ENCODE measurements at regions not wholly inside any gene's neighbourhood (a gene's known extent, or its start where the extent isn't known, plus 50 kb on each side); places are given as distances from the start of the nearest gene placed in this dataset.

DNA sequence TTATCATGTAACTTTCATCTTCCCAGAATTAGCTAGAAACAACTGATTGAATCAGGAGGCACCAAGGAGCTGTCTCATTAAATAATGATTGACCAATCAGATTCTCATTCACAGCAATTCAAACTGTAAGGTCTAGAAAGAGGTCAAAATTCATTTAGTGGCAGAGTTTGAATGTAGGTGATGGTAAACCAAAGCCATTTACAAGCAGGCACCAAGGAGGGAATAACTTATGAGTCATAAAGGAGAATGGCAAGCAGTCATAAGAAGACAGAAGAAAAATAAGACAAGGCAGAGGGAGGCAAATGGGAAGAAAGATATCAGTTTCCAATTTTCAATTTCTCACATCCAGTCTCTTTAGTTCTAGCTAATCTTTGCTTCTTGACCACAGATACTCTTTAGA, 52.9 kb upstream of the DEFB112 start:
- no peak for ATAC-seq
- Mint-ChIP-seq H3K9me3 (peaks cover 15 to 16% of the 10 kb centered on the region in 2 donors), H3K36me3 (no peaks in the 10 kb centered on the region), H3K27ac (no peak overlapping the region)
- DNase-seq (ENCODE audit: low spot score in 2 of 2): no peak

- H3K9me3 Mint-ChIP-seq: peaks cover 2 to 4% of the 10 kb centered on the region in 2 donors
- DNase-seq (ENCODE audit: low spot score in 2 of 2): no peak
- no peak overlapping the region for H3K27ac Mint-ChIP-seq
- H3K36me3 Mint-ChIP-seq: no peaks in the 10 kb centered on the region
- no peak for ATAC-seq
Measured at GRCh38 chr6:50110587-50110986, 60.9 kb upstream of the DEFB112 start.

DNA sequence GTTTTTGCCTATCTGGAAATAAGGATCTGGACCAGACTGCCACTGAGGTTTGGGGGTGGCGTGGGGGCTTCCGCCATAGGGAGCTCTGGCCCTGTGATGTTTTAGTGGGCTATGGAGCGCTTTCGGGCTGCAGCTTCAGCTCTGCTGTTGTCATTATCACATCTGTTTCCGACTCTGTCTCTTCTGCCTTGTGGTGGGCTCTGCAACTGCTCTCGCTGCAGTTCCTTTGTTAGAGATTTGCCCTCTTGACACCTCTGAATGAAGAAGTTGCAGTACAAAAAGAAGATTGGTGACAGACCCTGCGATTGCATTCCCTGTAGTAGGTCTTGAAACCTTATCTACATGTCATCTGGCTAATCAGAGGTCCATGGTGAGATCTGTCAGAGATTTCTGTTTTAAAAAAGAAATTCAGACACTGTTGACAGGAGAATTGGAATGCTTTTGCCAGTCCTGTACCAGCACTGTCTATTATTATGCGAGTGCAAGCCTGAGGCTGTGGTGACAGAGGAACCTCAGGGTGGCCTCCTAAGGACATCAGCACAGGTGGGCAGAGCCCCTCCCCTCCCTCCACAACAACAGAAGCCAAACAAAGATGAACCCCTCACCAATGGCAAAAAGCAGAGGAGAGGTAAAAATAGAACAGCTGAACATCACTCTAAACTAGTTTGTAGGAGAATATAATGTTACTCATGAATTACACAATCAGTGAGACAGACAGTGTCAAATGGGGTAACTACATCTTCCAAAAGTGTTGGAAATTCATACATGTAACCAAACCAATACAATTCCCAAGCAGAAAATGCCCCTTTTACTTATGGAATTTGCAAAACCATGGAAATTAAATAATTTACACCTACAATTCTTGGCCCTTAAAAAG, 63.5 kb upstream of the DEFB112 start:
- no peak for ATAC-seq
- DNase-seq (ENCODE audit: low spot score in 2 of 2): no peak
- Mint-ChIP-seq H3K9me3 (peaks cover 3% of the 10 kb centered on the region in 2 donors), H3K27ac (no peak overlapping the region), H3K36me3 (no peaks in the 10 kb centered on the region)

GRCh38 chr6:50116390-50116789, 66.7 kb upstream of the DEFB112 start:
- ATAC-seq (no peak), DNase-seq (ENCODE audit: low spot score in 2 of 2) (no peak)
- Mint-ChIP-seq H3K27ac (no peak overlapping the region), H3K36me3 (no peaks in the 10 kb centered on the region), H3K9me3 (peaks cover 15 to 18% of the 10 kb centered on the region in 2 donors)

DNA sequence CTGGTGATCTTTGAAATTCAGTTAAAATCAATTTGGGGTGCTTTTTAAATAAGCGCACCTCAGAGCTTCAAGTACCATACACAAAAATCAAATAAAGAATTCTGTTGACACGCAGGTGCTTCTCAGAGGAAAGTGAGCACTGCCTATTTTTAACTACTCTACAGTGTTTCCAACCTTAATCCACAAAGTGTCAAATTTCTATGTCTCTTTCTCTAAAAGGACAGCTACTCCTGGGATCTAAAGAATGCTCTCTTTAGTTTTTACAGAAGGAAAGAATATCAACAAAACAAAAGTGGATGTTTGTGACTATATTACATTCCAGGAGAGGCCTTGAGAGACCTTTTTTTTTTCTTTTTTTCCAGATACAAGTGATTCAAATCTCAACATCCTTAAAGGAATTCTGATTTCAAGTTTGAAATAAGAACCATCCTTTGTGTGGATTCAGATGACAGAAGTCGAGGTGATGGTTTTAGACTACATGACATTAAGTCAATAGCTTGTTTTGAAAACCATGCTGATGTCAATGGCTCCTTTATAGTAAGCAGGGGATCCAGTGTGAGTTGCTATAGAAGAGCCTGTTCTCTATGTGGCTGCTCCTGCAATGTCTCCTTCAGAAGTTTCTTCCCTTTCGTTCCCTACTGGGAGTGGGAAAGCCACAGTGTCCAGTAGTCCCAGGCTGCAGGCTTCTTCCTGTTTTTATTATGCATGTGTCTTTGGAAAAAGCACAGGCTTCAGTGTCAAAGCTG, 67.2 kb upstream of the DEFB112 start:
- Mint-ChIP-seq H3K36me3 (no peaks in the 10 kb centered on the region), H3K9me3 (peaks cover 15 to 18% of the 10 kb centered on the region in 2 donors), H3K27ac (no peak overlapping the region)
- no peak for DNase-seq (ENCODE audit: low spot score in 2 of 2)
- no peak for ATAC-seq

- DNase-seq (ENCODE audit: low spot score in 2 of 2): no peak
- Mint-ChIP-seq H3K36me3 (no peaks in the 10 kb centered on the region), H3K9me3 (peaks cover 15 to 18% of the 10 kb centered on the region in 2 donors), H3K27ac (no peak overlapping the region)
- ATAC-seq: no peak
Measured at GRCh38 chr6:50120300-50120699, 70.6 kb upstream of the DEFB112 start.

DNA sequence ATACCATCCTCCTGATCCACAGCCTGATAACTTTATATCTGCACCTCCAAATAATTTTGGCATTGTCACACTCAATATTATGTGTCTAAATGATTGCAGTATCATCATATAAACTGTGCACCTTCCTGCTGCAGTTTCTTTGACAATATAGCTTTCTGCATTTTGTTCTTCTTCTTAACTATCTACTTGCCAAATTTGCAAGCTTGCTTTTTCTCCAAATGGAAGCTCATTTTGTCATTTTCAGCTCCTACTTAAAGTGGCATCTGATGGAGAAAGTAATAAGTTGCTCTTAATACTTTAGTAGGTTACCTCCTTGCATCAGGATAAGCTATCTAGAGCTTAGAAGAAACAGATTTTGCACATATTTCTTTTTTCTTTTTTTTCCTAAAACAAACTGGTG, 74.0 kb upstream of the DEFB112 start:
- no peak for DNase-seq (ENCODE audit: low spot score in 2 of 2)
- Mint-ChIP-seq H3K36me3 (no peaks in the 10 kb centered on the region), H3K27ac (no peak overlapping the region), H3K9me3 (peaks cover 12 to 14% of the 10 kb centered on the region in 2 donors)
- no peak for ATAC-seq

DNA sequence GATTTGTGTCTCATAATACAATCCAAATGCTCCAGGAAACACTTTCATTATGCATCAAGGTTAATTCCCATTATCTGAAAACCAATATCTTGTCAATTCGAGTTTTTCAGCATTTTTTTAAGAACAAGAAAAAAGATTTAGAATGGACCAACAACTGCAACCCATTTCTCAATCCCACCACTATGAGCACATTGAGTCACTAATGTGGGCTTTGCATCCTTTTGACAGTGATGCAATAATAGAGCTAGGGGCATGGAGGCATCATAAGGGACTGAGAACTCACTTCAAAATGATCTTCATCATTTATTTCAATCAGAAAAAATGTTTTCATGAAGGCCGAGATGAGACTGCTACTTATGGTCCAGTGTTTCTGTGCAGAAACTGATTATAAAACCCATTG, 74.8 kb upstream of the DEFB112 start:
- no peak overlapping the region for H3K27ac Mint-ChIP-seq
- no peaks in the 10 kb centered on the region for H3K36me3 Mint-ChIP-seq
- no peak for DNase-seq (ENCODE audit: low spot score in 2 of 2)
- ATAC-seq: no peak
- peaks cover 11 to 12% of the 10 kb centered on the region in 2 donors for H3K9me3 Mint-ChIP-seq

DNA sequence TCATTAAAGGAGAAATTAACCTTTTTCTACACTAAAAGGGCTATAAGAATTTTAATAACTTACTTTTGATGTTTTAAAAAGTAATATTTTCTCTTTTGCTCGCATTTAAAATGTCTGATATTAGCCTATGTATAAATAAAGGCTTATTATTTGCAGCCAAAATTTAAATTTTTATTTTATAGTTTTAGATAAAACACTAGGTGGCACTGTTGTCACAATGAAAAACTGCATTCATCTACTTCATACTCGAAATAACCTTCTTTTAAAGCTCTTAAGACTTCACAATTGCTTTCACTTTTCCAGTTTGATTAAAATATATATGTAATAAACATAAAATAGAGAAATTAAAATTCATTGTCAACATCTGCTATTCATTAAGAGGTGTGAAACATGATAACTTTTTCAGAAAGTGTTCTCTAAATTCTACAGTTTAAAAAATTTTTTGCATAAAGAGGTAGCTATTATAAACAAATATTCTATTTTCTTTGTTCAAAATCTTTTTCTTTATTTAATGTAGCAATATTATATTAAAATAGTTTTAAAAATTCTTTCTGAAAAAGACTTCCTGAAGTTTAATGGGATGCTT, 78.8 kb upstream of the DEFB112 start:
- Mint-ChIP-seq H3K36me3 (no peaks in the 10 kb centered on the region), H3K9me3 (no peaks in the 10 kb centered on the region), H3K27ac (no peak overlapping the region)
- DNase-seq (ENCODE audit: low spot score in 2 of 2) (no peak), ATAC-seq (no peak)

DNA sequence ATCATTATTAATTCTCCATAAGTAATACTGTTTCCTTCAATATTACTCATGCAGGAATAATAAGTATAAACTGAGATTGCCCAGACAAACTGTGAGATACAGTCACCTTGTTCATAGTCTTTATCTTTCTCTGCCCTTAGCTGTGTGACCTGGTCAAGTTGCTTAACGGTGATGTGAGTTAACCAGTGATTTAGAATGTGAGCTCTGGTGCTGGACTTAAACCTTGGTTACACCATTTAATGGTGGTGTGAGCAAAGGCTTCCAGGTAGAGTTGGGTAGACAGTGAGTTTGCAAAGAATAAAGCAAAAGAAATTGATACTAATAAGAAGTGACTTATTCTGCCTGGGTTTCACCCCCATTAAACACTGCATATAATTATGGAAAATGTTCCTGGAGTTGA, 86.2 kb upstream of the DEFB112 start:
- H3K36me3 Mint-ChIP-seq: no peaks in the 10 kb centered on the region
- no peak overlapping the region for H3K27ac Mint-ChIP-seq
- no peaks in the 10 kb centered on the region for H3K9me3 Mint-ChIP-seq
- no peak for DNase-seq (ENCODE audit: low spot score in 2 of 2)
- no peak for ATAC-seq

GRCh38 chr6:50141100-50141499, 91.4 kb upstream of the DEFB112 start:
- no peak for DNase-seq (ENCODE audit: low spot score in 2 of 2)
- Mint-ChIP-seq H3K9me3 (no peaks in the 10 kb centered on the region), H3K36me3 (no peaks in the 10 kb centered on the region), H3K27ac (no peak overlapping the region)
- ATAC-seq: no peak

DNA sequence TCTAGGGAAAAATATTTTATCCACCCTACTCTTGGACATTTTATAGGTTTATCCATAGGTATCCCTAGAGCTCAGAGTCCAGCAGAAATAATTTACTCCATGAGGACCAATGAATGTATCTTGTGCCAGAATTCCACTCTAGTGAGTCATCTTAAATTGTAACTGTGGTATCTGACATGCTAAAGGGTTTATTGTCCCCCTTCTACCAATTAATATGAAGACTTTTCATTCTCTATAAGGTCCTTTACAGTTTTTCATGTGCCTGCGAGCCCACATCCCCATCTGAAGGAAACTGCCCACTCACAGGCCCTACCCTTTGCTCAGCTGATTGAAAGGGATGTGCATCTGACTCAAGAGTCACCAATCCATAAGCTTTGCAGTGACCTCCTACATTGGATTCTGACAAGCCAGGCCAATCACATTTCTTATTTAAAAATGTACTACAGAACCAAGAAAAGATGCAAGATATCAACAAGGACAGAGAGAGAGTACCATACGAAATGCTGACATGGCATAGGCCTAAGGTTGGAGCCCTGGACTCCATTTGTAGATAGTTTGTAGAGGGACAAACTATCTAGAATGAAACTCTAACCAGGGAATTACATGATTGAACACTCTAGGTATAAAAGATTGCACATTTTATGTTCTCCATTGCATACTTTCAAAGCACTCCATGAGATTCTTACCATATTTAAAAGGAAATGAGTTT, 93.4 kb upstream of the DEFB112 start:
- H3K36me3 Mint-ChIP-seq: no peaks in the 10 kb centered on the region
- DNase-seq (ENCODE audit: low spot score in 2 of 2): no peak
- H3K9me3 Mint-ChIP-seq: no peaks in the 10 kb centered on the region
- no peak for ATAC-seq
- no peak overlapping the region for H3K27ac Mint-ChIP-seq

GRCh38 chr6:50145125-50145524, 95.4 kb upstream of the DEFB112 start:
- no peak for DNase-seq (ENCODE audit: low spot score in 2 of 2)
- Mint-ChIP-seq H3K36me3 (no peaks in the 10 kb centered on the region), H3K27ac (no peak overlapping the region), H3K9me3 (peaks cover 4 to 11% of the 10 kb centered on the region in 2 donors)
- ATAC-seq: no peak

DNA sequence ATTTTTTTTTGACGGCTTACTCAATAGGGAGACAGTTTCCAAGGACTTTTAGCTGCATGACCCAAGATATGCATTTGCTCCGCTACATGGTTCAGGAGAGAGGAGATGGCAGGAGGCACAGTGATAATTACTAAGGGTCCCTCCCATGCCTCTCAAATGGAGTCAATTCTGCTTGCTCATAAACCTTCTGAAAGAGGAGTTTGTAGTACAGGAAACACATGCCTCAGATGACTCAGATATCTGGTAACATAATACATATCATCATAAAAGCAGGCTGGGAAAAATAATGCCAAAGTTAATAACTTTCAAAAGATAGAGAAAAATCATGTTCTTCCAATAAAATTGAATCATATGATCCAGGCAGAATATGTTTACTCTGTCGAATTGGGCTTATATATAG, 97.6 kb upstream of the DEFB112 start:
- Mint-ChIP-seq H3K27ac (no peak overlapping the region), H3K36me3 (no peaks in the 10 kb centered on the region)
- no peak for ATAC-seq

GRCh38 chr6:50180646-50181045, 130.9 kb upstream of the DEFB112 start:
- peaks cover 17 to 19% of the 10 kb centered on the region in 2 donors for H3K9me3 Mint-ChIP-seq
- DNase-seq (ENCODE audit: low spot score in 2 of 2): no peak
- no peak for ATAC-seq
- H3K36me3 Mint-ChIP-seq: no peaks in the 10 kb centered on the region
- no peak overlapping the region for H3K27ac Mint-ChIP-seq

More for the DNA sequence above, 97.6 kb upstream of the DEFB112 start:
- peaks cover 4 to 12% of the 10 kb centered on the region in 2 donors for H3K9me3 Mint-ChIP-seq
- no peak for DNase-seq (ENCODE audit: low spot score in 2 of 2)

GRCh38 chr6:50185006-50185405, 135.3 kb upstream of the DEFB112 start:
- Mint-ChIP-seq H3K36me3 (no peaks in the 10 kb centered on the region), H3K9me3 (peaks cover 13% of the 10 kb centered on the region in 2 donors), H3K27ac (no peak overlapping the region)
- DNase-seq (ENCODE audit: low spot score in 2 of 2): no peak
- ATAC-seq: no peak

Measured in activated naive CD4-positive, alpha-beta T cell treated with anti-CD3 and anti-CD28 coated beads, Interleukin-2, amount 50 U/mL, for 72 hours (primary cell).